GM12878 (cell line): ENCODE measurements at regions not wholly inside any gene's neighbourhood (a gene's known extent, or its start where the extent isn't known, plus 50 kb on each side); places are given as distances from the start of the nearest gene placed in this dataset.

ENCODE experiments used
- ATAC-seq: fragments of 200-7000 bp; cut with Tn5 transposase; 3 replicates; pipeline ENCODE4 v1.9.1; 2020; ENCODE audit warnings: mild to moderate bottlenecking, moderate library complexity
- BruUV-seq: library from RNA; stranded (reverse); fragments of 400-500 nt; replicated peaks from 2 replicates; lab custom pipeline; 2021; lab: Mats Ljungman, UMichigan
- CTCF ChIA-PET: fragments of 300-600 bp; sonication (Branson Sonifier 250); formaldehyde crosslinking; extraction: SDS; loops from one replicate; lab custom pipeline; 2021; ENCODE audit warnings: inconsistent platforms; lab: Yijun Ruan, JAX
- POLR2A ChIA-PET: fragments of 350-600 bp; formaldehyde crosslinking; extraction: SDS; loops from one replicate; lab custom pipeline; 2021; ENCODE audit warnings: inconsistent platforms; lab: Charles Lee
- RAD21 ChIA-PET: fragments of 300-600 bp; sonication (Branson Sonifier 250); formaldehyde crosslinking; loops from one replicate; lab custom pipeline; 2023; ENCODE audit warnings: antibody characterized with exemption; ENCODE audit not compliant: unreplicated experiment; lab: Charles Lee
- SMC1A ChIA-PET: fragments of 300-600 bp; sonication (Branson Sonifier 250); formaldehyde crosslinking; loops from one replicate; lab custom pipeline; 2023; ENCODE audit not compliant: unreplicated experiment, uncharacterized antibody; lab: Charles Lee
- DNase-seq: peaks from one replicate; pipeline ENCODE4 v3.0.0-alpha.2; 2011; ENCODE audit warnings: low read depth, low spot score
- FAIRE-seq: peaks from 3 replicates; lab custom pipeline; 2011; peaks lifted over from hg19 to GRCh38; lab: Jason Lieb, UNC
- H2AFZ ChIP-seq: 2 replicates; pipeline ENCODE4 v1.6.0; 2011; ENCODE audit warnings: low read depth, low read length, control low read depth; ENCODE audit not compliant: control insufficient read depth
- H3K27ac ChIP-seq: 2 replicates; pipeline ENCODE4 v1.5.1; 2011; ENCODE audit warnings: control low read depth; ENCODE audit not compliant: control insufficient read depth, insufficient read depth
- H3K27me3 ChIP-seq, 2 experiments: replicated peaks in 1 of 2; 2 replicates each; pipeline versions ENCODE4 v1.6.0 to v1.6.1; 2011; ENCODE audit warnings: low read length in 1 of 2; ENCODE audit not compliant: control insufficient read depth in 2 of 2, insufficient read depth in 2 of 2
- H3K36me3 ChIP-seq, 2 experiments: 2 replicates each; pipeline ENCODE4 v1.5.1; 2011; ENCODE audit warnings: low read length in 1 of 2; ENCODE audit not compliant: control insufficient read depth in 2 of 2, insufficient read depth in 2 of 2
- H3K4me1 ChIP-seq: 2 replicates; pipeline ENCODE4 v1.6.1; 2011; ENCODE audit warnings: mild to moderate bottlenecking, low read length, moderate library complexity, mixed read lengths; ENCODE audit not compliant: control insufficient read depth, insufficient read depth
- H3K4me2 ChIP-seq: 2 replicates; pipeline ENCODE4 v1.6.0; 2011; ENCODE audit warnings: control low read depth; ENCODE audit not compliant: control insufficient read depth, insufficient read depth
- H3K4me3 ChIP-seq: fragments of 200-600 bp; sonication (generic); 2 replicates; pipeline ENCODE4 v1.5.1; 2016
- H3K79me2 ChIP-seq: 2 replicates; pipeline ENCODE4 v1.6.0; 2011; ENCODE audit warnings: low read length; ENCODE audit not compliant: control insufficient read depth, insufficient read depth
- H3K9ac ChIP-seq: 2 replicates; pipeline ENCODE4 v1.8.0; 2011; ENCODE audit warnings: low read length, control low read depth, mixed read lengths; ENCODE audit not compliant: control insufficient read depth, insufficient read depth
- H3K9me3 ChIP-seq: replicated peaks from 3 replicates; pipeline ENCODE4 v1.5.1; 2011; ENCODE audit warnings: mild to moderate bottlenecking, low read length; ENCODE audit not compliant: control insufficient read depth, insufficient read depth
- H4K20me1 ChIP-seq: 2 replicates; pipeline ENCODE4 v1.6.0; 2011; ENCODE audit not compliant: control insufficient read depth, insufficient read depth
- BRCA1 ChIP-seq: IDR thresholded peaks from 2 replicates; pipeline ENCODE4 v1.6.1; 2011; ENCODE audit warnings: low read depth, low read length, improper control_type of control experiment
- CUX1 ChIP-seq: IDR thresholded peaks from 2 replicates; pipeline ENCODE4 v1.6.1; 2012; ENCODE audit warnings: improper control_type of control experiment, low read depth, low read length; ENCODE audit not compliant: insufficient replicate concordance
- E4F1 ChIP-seq: fragments of 450-650 bp; IDR thresholded peaks from 2 replicates; pipeline ENCODE4 v1.6.1; 2018; ENCODE audit warnings: borderline replicate concordance, mild to moderate bottlenecking; ENCODE audit not compliant: partially characterized antibody
- EGR1 ChIP-seq, 2 experiments: IDR thresholded peaks; 1 replicate in 1 of 2; 2 replicates in 1 of 2; pipeline ENCODE4 v1.6.1; 2011 to 2012; ENCODE audit warnings: low read depth in 2 of 2, low read length in 2 of 2, borderline replicate concordance in 1 of 2, mild to moderate bottlenecking in 1 of 2, moderate library complexity in 1 of 2
- FOS ChIP-seq: IDR thresholded peaks from 3 replicates; pipeline ENCODE4 v1.6.1; 2011; ENCODE audit warnings: borderline replicate concordance; ENCODE audit not compliant: insufficient read length; ENCODE audit errors: extremely low read depth
- KDM1A ChIP-seq: fragments of 200-600 bp; sonication (generic); IDR thresholded peaks from 2 replicates; pipeline ENCODE4 v1.6.1; 2016; ENCODE audit warnings: borderline replicate concordance
- MEF2A ChIP-seq: IDR thresholded peaks from 2 replicates; pipeline ENCODE4 v1.6.1; 2011; ENCODE audit warnings: low read depth, mild to moderate bottlenecking, low read length, moderate library complexity; ENCODE audit not compliant: insufficient read depth
- MTA2 ChIP-seq: fragments of 450-650 bp; IDR thresholded peaks from 2 replicates; pipeline ENCODE4 v1.6.1; 2016; ENCODE audit warnings: low read depth, mild to moderate bottlenecking, moderate library complexity
- POU2F2 ChIP-seq: IDR thresholded peaks from 3 replicates; pipeline ENCODE4 v1.6.1; 2011; ENCODE audit warnings: low read depth, mild to moderate bottlenecking, low read length, borderline replicate concordance
- ZNF217 ChIP-seq: fragments of 450-650 bp; IDR thresholded peaks from 2 replicates; pipeline ENCODE4 v1.6.1; 2017; ENCODE audit warnings: antibody characterized with exemption, mild to moderate bottlenecking
- ZZZ3 ChIP-seq: IDR thresholded peaks from 2 replicates; pipeline ENCODE4 v1.6.1; 2011; ENCODE audit warnings: low read depth; ENCODE audit not compliant: control insufficient read depth, insufficient read length
- in situ Hi-C: fragments of 300-500 bp; cut with MboI; formaldehyde crosslinking; loops from 9 replicates; pipeline ENCODE4 v1.14.3; 2018; ENCODE audit warnings: mixed read lengths
- intact Hi-C: fragments of 100-400 bp; cut with micrococcal nuclease; formaldehyde crosslinking; loops from one replicate; pipeline ENCODE4 v1.14.2; 2022; ENCODE audit not compliant: unreplicated experiment

- H3K4me1 ChIP-seq, result no peaks in the 10 kb centered on the region
Measured at GRCh38 chr4:89175611-89176010, 64.3 kb downstream of the TIGD2 start.

More at GRCh38 chr4:89175611-89176010, 64.3 kb downstream of the TIGD2 start:
- POLR2A ChIA-PET, result no interaction called here
- Histone ChIP-seq H3K9me3 (no peaks in the 10 kb centered on the region), H3K36me3 (no peaks in the 10 kb centered on the region), H2AFZ (no peak overlapping the region), H4K20me1 (no peaks in the 10 kb centered on the region), H3K4me2 (no peak overlapping the region), H3K9ac (no peak overlapping the region), H3K4me3 (no peak overlapping the region), H3K27me3 (peaks cover 0 to 2% of the 10 kb centered on the region in 2 experiments; a peak in 1 of 4 replicates), H3K27ac (no peak overlapping the region), H3K79me2 (no peaks in the 10 kb centered on the region)
- RAD21 ChIA-PET, result no interaction called here
- SMC1A ChIA-PET, result interaction anchor here (0.9 to 1.2 kb wide), 2 partner anchors 21 to 598 kb away, joined by 3 to 4 read pairs; no protein-coding TSS in a partner anchor
- ATAC-seq, result no peak
- CTCF ChIA-PET, result interaction anchor here (1.0 to 1.8 kb wide), 3 partner anchors 13 to 50 kb away, joined by 3 to 5 read pairs (median 4); no protein-coding TSS in a partner anchor
- FAIRE-seq, result no peak
- intact Hi-C loops, result no loop called here
- no TSS peak for BruUV-seq
- no peak for DNase-seq
- TF ChIP-seq ZNF217 (no peak), CUX1 (no peak), EGR1 (IDR thresholded peaks at IDR 0.05; ENCODE audit: borderline replicate concordance in 1 of 2, low read depth in 2 of 2, low read length in 2 of 2) (no peak), MEF2A (no peak), ZZZ3 (no peak), E4F1 (no peak), MTA2 (no peak), BRCA1 (no peak), KDM1A (no peak), FOS (no peak), POU2F2 (no peak)
- in situ Hi-C loops, result no loop called here
